Natural killer cell (primary cell): ENCODE measurements at regions not wholly inside any gene's neighbourhood (a gene's known extent, or its start where the extent isn't known, plus 50 kb on each side); places are given as distances from the start of the nearest gene placed in this dataset.

ENCODE experiments used
- ATAC-seq, 3 donors: fragments of 150-1000 bp in 2 of 3; fragments of 200-7000 bp in 1 of 3; cut with Tn5 transposase; 1 replicate in 1 of 3; 2 replicates in 2 of 3; pipeline ENCODE4 v1.10.0; 2021; ENCODE audit warnings: mild to moderate bottlenecking in 2 of 3, moderate library complexity in 2 of 3
- DNase-seq, 2 donors: peaks; one replicate each; pipeline versions ENCODE4 v3.0.0 to v3.0.0-alpha.2; 2013 to 2021; ENCODE audit warnings: mixed read lengths in 1 of 2
- H3K27ac ChIP-seq: one replicate; pipeline ENCODE4 v1.5.1; 2013; ENCODE audit warnings: mild to moderate bottlenecking, low read length
- H3K27me3 ChIP-seq: one replicate; pipeline ENCODE4 v1.6.1; 2013; ENCODE audit warnings: low read length; ENCODE audit not compliant: control insufficient read depth, insufficient read depth
- H3K36me3 ChIP-seq: one replicate; pipeline ENCODE4 v1.6.1; 2013; ENCODE audit warnings: low read length; ENCODE audit not compliant: control insufficient read depth, insufficient read depth
- H3K4me1 ChIP-seq: one replicate; pipeline ENCODE4 v1.6.1; 2013; ENCODE audit warnings: low read length; ENCODE audit not compliant: control insufficient read depth, insufficient read depth
- H3K4me3 ChIP-seq: one replicate; pipeline ENCODE4 v1.5.1; 2013; ENCODE audit warnings: low read length
- H3K9me3 ChIP-seq: one replicate; pipeline ENCODE4 v1.6.1; 2013; ENCODE audit warnings: low read length; ENCODE audit not compliant: control insufficient read depth, insufficient read depth
- H3K27ac Mint-ChIP-seq, 2 donors: one replicate each; pipeline ENCODE4 v1.8.0; 2022; ENCODE audit warnings: mild to moderate bottlenecking in 2 of 2, mixed read lengths in 2 of 2, moderate library complexity in 1 of 2
- H3K27me3 Mint-ChIP-seq, 2 donors: one replicate each; pipeline ENCODE4 v1.8.0; 2022; ENCODE audit warnings: low read depth in 2 of 2, mixed read lengths in 2 of 2
- H3K36me3 Mint-ChIP-seq: one replicate; pipeline ENCODE4 v1.8.0; 2022; ENCODE audit warnings: mixed read lengths
- H3K4me1 Mint-ChIP-seq, 2 donors: one replicate each; pipeline ENCODE4 v1.8.0; 2022; ENCODE audit warnings: mixed read lengths in 2 of 2
- H3K4me3 Mint-ChIP-seq: one replicate; pipeline ENCODE4 v1.8.0; 2022; ENCODE audit warnings: mild to moderate bottlenecking, moderate library complexity, mixed read lengths
- H3K9me3 Mint-ChIP-seq, 2 donors: one replicate each; pipeline ENCODE4 v1.8.0; 2022; ENCODE audit warnings: mixed read lengths in 2 of 2
- WGBS: methylation state at CpG from one replicate; pipeline ENCODE4 v1.1.7; 2013; ENCODE audit warnings: missing lambda C conversion rate; ENCODE audit not compliant: insufficient coverage; 5-methylcytosine and 5-hydroxymethylcytosine counted together
- intact Hi-C: fragments of 100-400 bp; cut with micrococcal nuclease; formaldehyde crosslinking; loops from one replicate; pipeline ENCODE4 v1.14.2; 2022
- TF ChIP-seq, protein P1 (sequence below): fragments of 200-600 bp; IDR thresholded peaks from one replicate; pipeline ENCODE4 v1.8.0; 2022; ENCODE audit warnings: antibody characterized with exemption

DNA sequence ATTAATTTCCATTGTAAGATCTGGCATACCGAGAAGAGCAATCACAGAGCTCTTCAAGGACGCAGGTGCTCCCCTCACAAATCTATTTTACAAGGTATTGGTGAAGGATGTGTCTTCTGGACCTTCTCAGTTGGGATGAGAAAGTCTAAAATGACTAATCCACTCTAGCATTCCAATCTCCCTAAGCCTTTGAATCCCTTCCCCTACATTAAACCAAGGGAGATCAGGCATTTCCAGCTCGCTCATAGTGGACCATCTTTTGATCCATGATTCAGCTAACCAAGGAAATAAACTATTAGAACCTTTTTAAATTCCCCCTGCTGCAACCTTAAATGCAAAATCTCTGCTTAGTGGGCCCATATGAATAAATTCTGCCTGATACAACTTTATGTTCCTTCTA is 95.9 kb upstream of the FBN2 start:
- Mint-ChIP-seq H3K4me1 (no peaks in the 10 kb centered on the region), H3K9me3 (peaks cover 4 to 14% of the 10 kb centered on the region in 2 donors), H3K27me3 (no peaks in the 10 kb centered on the region), H3K27ac (no peak overlapping the region), H3K4me3 (no peak overlapping the region), H3K36me3 (no peaks in the 10 kb centered on the region)
- TF ChIP-seq, protein P1, sequence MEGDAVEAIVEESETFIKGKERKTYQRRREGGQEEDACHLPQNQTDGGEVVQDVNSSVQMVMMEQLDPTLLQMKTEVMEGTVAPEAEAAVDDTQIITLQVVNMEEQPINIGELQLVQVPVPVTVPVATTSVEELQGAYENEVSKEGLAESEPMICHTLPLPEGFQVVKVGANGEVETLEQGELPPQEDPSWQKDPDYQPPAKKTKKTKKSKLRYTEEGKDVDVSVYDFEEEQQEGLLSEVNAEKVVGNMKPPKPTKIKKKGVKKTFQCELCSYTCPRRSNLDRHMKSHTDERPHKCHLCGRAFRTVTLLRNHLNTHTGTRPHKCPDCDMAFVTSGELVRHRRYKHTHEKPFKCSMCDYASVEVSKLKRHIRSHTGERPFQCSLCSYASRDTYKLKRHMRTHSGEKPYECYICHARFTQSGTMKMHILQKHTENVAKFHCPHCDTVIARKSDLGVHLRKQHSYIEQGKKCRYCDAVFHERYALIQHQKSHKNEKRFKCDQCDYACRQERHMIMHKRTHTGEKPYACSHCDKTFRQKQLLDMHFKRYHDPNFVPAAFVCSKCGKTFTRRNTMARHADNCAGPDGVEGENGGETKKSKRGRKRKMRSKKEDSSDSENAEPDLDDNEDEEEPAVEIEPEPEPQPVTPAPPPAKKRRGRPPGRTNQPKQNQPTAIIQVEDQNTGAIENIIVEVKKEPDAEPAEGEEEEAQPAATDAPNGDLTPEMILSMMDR = no peak
- no peaks in the 10 kb centered on the region for H3K4me1 ChIP-seq
- no peak overlapping the region for H3K4me3 ChIP-seq
- H3K27ac ChIP-seq = no peak overlapping the region
- no peaks in the 10 kb centered on the region for H3K9me3 ChIP-seq
- 65% methylated on average over 1 of the region's 3 CpGs for WGBS
- ATAC-seq (no peak), DNase-seq (no peak)
- no peaks in the 10 kb centered on the region for H3K36me3 ChIP-seq
- no peaks in the 10 kb centered on the region for H3K27me3 ChIP-seq
- intact Hi-C loops = no loop called here

DNA sequence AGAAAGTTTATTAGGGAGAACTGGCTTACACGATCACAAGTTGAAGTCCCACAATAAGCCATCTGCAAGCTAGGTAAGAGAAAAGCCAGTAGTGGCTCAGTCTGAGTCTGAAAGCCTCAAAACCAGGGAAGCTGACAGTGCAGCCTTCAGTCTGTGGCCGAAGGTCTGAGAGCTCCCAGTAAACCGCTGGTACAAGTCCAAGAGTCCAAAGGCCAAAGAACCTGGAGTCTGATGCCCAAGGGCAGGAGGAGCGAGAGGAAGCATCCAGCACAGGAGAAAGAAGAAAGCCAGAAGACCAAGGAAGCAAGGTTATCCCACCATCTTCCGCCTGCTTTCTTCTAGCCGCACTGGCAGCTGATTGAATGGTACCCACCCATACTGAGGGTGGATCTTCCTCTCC is 97.3 kb upstream of the FBN2 start:
- Histone ChIP-seq H3K4me1 (no peaks in the 10 kb centered on the region), H3K27ac (no peak overlapping the region), H3K4me3 (no peak overlapping the region), H3K36me3 (no peaks in the 10 kb centered on the region), H3K9me3 (no peaks in the 10 kb centered on the region), H3K27me3 (no peaks in the 10 kb centered on the region)
- H3K9me3 Mint-ChIP-seq = peaks cover 2 to 10% of the 10 kb centered on the region in 2 donors
- DNase-seq (no peak), ATAC-seq (no peak)
- TF ChIP-seq, protein P1 = no peak
- H3K4me3 Mint-ChIP-seq = no peak overlapping the region
- H3K27me3 Mint-ChIP-seq = no peaks in the 10 kb centered on the region
- H3K27ac Mint-ChIP-seq = no peak overlapping the region
- intact Hi-C loops = no loop called here
- no peaks in the 10 kb centered on the region for H3K36me3 Mint-ChIP-seq
- WGBS = 86% methylated on average over 6 of the region's 6 CpGs
- no peaks in the 10 kb centered on the region for H3K4me1 Mint-ChIP-seq

DNA sequence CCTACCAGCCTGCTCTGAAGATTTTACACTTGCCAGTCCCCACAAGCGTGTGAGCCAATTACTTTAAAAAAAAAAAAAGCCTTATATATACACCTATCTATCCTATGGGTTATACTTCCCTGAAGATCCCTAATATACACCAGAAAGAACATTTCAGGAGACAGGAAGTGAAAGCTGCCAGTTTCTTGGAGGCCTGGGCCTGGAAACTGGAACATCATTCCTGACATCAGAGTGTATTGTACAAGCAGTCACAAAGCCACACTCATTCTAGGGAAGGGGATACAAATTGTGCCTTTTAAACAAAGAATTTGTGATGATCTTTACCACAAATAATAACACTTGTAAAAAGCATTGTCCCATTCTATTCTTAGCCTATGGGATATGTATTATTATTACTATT is 98.3 kb upstream of the FBN2 start:
- Histone ChIP-seq H3K4me3 (no peak overlapping the region), H3K4me1 (no peaks in the 10 kb centered on the region), H3K27ac (no peak overlapping the region), H3K27me3 (no peaks in the 10 kb centered on the region), H3K9me3 (no peaks in the 10 kb centered on the region), H3K36me3 (no peaks in the 10 kb centered on the region)
- H3K36me3 Mint-ChIP-seq = no peaks in the 10 kb centered on the region
- DNase-seq (no peak), ATAC-seq (no peak)
- peaks cover 4 to 14% of the 10 kb centered on the region in 2 donors for H3K9me3 Mint-ChIP-seq
- no peak overlapping the region for H3K4me3 Mint-ChIP-seq
- TF ChIP-seq, protein P1 = no peak
- no peaks in the 10 kb centered on the region for H3K27me3 Mint-ChIP-seq
- H3K4me1 Mint-ChIP-seq = no peaks in the 10 kb centered on the region
- 100% methylated on average over 1 of the region's 1 CpG for WGBS
- H3K27ac Mint-ChIP-seq = no peak overlapping the region
- intact Hi-C loops = no loop called here

DNA sequence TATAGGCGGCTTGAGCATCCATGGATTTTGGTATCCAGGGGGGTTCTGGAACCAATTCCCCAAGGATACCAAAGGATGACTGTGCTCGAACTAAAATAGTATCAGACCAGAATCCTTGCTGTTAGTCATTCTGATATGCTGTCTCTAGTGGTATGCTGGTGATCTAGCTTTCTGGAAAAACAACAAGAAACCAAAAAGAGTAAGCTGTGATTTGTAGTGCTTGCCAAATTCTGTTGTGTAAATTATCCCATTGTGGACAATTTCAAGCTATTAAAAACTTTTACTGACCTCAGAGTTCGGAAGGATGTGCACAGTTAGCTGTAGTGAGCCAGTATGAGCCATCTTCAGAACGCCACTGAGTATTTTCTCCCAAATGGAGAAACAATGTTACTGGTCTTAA is 99.0 kb upstream of the FBN2 start:
- Histone ChIP-seq H3K27ac (no peak overlapping the region), H3K9me3 (no peaks in the 10 kb centered on the region), H3K36me3 (no peaks in the 10 kb centered on the region), H3K4me1 (no peaks in the 10 kb centered on the region), H3K27me3 (no peaks in the 10 kb centered on the region), H3K4me3 (no peak overlapping the region)
- ATAC-seq (no peak), DNase-seq (no peak)
- H3K27me3 Mint-ChIP-seq = no peaks in the 10 kb centered on the region
- 91% methylated on average over 4 of the region's 4 CpGs for WGBS
- H3K4me3 Mint-ChIP-seq = no peak overlapping the region
- H3K36me3 Mint-ChIP-seq = no peaks in the 10 kb centered on the region
- intact Hi-C loops = no loop called here
- TF ChIP-seq, protein P1 = no peak
- no peak overlapping the region for H3K27ac Mint-ChIP-seq
- peaks cover 4 to 14% of the 10 kb centered on the region in 2 donors for H3K9me3 Mint-ChIP-seq
- H3K4me1 Mint-ChIP-seq = no peaks in the 10 kb centered on the region
